ENCODE measurements at regions not wholly inside any gene's neighbourhood (a gene's known extent, or its start where the extent isn't known, plus 50 kb on each side); places are given as distances from the start of the nearest gene placed in this dataset.
"Not testable (repeated sequence)": the region's sequence is repeated elsewhere in the genome, so short reads cannot be mapped to it uniquely, and the experiment has no call there.

- FAIRE-seq; DNase-seq (ENCODE audit: insufficient read length, low spot score): not testable (repeated sequence)
Measured at GRCh38 chr9:73337182-73337581, 185.5 kb downstream of the ANXA1 start.

DNA sequence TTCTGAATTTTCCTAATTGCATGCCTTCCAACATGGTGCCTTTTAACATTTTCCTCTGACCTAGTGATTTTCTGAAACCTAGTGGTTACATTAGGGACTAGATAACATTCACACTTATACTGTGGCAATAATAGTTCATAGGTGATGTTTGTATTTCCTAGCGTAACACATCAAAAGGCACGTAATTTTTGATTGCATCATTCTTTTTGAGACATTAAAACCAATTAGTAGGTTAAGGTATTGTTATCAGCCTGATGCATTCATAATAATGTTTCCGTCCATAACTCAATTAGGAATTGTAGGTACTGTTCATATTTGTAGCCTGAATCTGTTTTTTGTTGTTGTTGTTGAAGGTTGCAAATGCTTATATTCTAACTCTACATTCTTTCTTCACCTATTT is 192.4 kb downstream of the ANXA1 start:
- DNase-seq (ENCODE audit: insufficient read length, low spot score) (no peak), FAIRE-seq (no peak)

DNA sequence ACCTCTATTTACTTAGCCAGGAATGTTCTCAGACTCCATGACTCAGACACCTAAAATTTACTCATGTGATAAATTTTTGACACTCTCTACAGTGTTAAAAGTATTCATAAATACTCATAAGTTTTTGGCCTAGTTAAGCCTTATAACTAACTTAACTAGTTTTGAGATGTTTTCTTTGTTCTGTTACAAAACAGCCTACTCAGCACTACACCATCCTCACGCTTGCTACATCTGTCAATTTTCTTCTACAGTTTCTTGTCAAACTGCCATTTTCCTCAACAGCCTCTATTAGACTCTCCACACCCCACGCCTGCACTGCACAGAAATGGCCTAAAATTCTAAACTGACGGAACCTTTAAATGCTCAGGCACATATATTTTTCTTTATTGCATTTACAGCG is 195.5 kb downstream of the ANXA1 start:
- no peak for FAIRE-seq
- DNase-seq (ENCODE audit: insufficient read length, low spot score) = no peak

- FAIRE-seq (no peak), DNase-seq (ENCODE audit: insufficient read length, low spot score) (no peak)
Measured at GRCh38 chr9:73347720-73348119, 196.1 kb downstream of the ANXA1 start.

- no peak for DNase-seq (ENCODE audit: insufficient read length, low spot score)
- FAIRE-seq = no peak
Measured at GRCh38 chr9:73348471-73348870, 196.8 kb downstream of the ANXA1 start.

GRCh38 chr9:73349476-73349875 is 197.8 kb downstream of the ANXA1 start:
- no peak for DNase-seq (ENCODE audit: insufficient read length, low spot score)
- FAIRE-seq = no peak

GRCh38 chr9:73357607-73358006 is 205.9 kb downstream of the ANXA1 start:
- FAIRE-seq (no peak), DNase-seq (ENCODE audit: insufficient read length, low spot score) (no peak)

DNA sequence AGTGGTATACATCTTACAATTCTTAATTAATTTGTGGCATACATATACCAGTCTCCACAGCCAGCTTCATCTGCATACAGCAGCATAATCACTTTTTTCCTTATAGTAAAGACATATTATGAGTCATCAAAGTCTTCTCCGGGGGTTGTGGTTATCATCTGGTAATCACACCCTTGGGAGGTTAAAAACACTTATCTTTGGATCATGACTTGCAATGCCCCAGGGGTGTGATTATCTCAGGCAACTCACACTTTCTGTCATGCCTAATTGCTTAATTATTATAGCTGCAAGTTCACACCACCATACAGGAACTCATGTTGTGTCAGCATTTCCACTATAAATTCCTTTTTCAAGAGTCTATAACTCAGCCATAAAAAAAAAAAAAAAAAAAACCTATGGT is 218.4 kb downstream of the ANXA1 start:
- FAIRE-seq = no peak

DNA sequence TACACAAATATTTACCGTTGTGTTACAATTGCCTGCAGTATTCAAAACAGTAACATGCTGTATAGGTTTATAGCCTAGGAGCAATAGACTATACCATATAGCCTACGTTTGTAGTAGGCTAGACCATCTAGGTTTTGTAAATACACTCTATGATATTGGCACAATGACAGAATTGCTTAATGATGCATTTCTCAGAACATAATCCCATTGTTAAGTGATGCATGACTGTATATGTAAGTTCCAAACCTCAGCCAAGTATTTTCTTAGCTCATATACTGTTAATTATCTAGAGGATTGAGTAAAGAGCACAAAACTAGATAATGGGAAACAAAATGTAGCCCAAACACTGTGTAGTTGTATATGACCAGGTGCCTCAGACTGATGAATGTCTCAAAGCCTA is 220.1 kb downstream of the ANXA1 start:
- no peak for DNase-seq (ENCODE audit: insufficient read length, low spot score)
- no peak for FAIRE-seq

More for the DNA sequence above, 218.4 kb downstream of the ANXA1 start:
- no peak for DNase-seq (ENCODE audit: insufficient read length, low spot score)

DNA sequence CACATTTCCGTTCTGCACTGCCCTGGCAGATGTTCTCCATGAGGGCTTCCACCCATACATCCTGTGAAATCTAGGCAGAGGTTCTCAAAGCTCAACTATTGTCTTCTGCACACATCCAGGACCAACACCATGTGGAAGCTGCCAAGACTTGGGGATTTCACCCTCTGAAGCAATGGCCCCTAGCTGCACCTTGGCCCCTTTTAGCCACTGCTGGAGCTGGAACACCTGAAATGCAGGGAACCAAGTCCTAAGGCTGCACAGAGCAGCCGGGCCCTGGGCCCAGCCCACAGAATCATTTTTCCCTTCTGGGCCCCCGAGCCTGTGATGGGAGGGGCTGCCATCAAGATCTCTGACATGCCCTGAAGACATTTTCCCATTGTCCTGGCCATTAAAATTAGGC is 228.7 kb downstream of the ANXA1 start:
- DNase-seq (ENCODE audit: insufficient read length, low spot score) (no peak), FAIRE-seq (no peak)

GRCh38 chr9:73402081-73403028 is 250.7 kb downstream of the ANXA1 start:
- DNase-seq (ENCODE audit: insufficient read length, low spot score) = no peak
- FAIRE-seq = no peak

GRCh38 chr9:73411494-73411893 is 259.8 kb downstream of the ANXA1 start:
- FAIRE-seq (no peak), DNase-seq (ENCODE audit: insufficient read length, low spot score) (no peak)

GRCh38 chr9:73412874-73413273 is 261.2 kb downstream of the ANXA1 start:
- no peak for DNase-seq (ENCODE audit: insufficient read length, low spot score)
- no peak for FAIRE-seq

GRCh38 chr9:73423891-73424290 is 272.2 kb downstream of the ANXA1 start:
- FAIRE-seq (no peak), DNase-seq (ENCODE audit: insufficient read length, low spot score) (no peak)

GRCh38 chr9:73426269-73426668 is 274.6 kb downstream of the ANXA1 start:
- DNase-seq (ENCODE audit: insufficient read length, low spot score) = no peak
- no peak for FAIRE-seq

DNA sequence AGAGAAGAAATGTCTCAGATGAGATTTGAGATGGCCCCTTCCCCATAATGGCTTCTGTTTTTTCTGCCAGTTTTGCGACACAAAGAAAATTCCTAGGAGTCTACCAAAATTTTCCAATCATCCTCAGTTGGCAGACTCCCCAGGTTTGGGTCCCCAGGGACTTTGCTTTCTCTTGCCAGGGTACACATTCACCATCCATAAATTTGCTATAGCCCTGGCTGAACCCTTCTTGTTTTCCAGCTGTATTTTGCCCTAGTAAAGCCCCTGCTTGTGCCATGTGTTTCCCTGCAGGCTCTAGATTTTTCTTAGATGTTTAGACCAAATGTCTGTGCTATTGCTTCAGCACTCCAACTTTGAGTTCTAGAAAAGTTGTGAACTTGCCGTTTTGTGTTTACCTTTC is 283.2 kb downstream of the ANXA1 start:
- FAIRE-seq = no peak
- DNase-seq (ENCODE audit: insufficient read length, low spot score) = no peak

- no peak for DNase-seq (ENCODE audit: insufficient read length, low spot score)
- FAIRE-seq = no peak
Measured at GRCh38 chr9:73437758-73438157, 286.1 kb downstream of the ANXA1 start.

GRCh38 chr9:73439839-73440238 is 288.2 kb downstream of the ANXA1 start:
- FAIRE-seq; DNase-seq (ENCODE audit: insufficient read length, low spot score): not testable (repeated sequence)

GRCh38 chr9:73441223-73441622 is 289.6 kb downstream of the ANXA1 start:
- FAIRE-seq (no peak), DNase-seq (ENCODE audit: insufficient read length, low spot score) (no peak)

GRCh38 chr9:73441890-73442818 is 290.5 kb downstream of the ANXA1 start:
- no peak for DNase-seq (ENCODE audit: insufficient read length, low spot score)
- FAIRE-seq = no peak

GRCh38 chr9:73444821-73445220 is 293.2 kb downstream of the ANXA1 start:
- no peak for DNase-seq (ENCODE audit: insufficient read length, low spot score)
- FAIRE-seq = no peak

Measured in HTR-8/SVneo (cell line).